ENCODE measurements at regions not wholly inside any gene's neighbourhood (a gene's known extent, or its start where the extent isn't known, plus 50 kb on each side); places are given as distances from the start of the nearest gene placed in this dataset.
"Not testable (repeated sequence)": the region's sequence is repeated elsewhere in the genome, so short reads cannot be mapped to it uniquely, and the experiment has no call there.

GRCh38 chr10:78416031-78417011, 382.7 kb downstream of the RPS24 start:
- DNase-seq (ENCODE audit: low read depth), result no peak

GRCh38 chr10:78417425-78418370, 384.0 kb downstream of the RPS24 start:
- no peak for DNase-seq (ENCODE audit: low read depth)

GRCh38 chr10:78419481-78420265, 386.0 kb downstream of the RPS24 start:
- DNase-seq (ENCODE audit: low read depth), result no peak

- DNase-seq (ENCODE audit: low read depth), result no peak
Observed at GRCh38 chr10:78420946-78421735, 387.5 kb downstream of the RPS24 start.

GRCh38 chr10:78424050-78424449, 390.4 kb downstream of the RPS24 start:
- not testable (repeated sequence) for DNase-seq (ENCODE audit: low read depth)

GRCh38 chr10:78424723-78425122, 391.1 kb downstream of the RPS24 start:
- DNase-seq (ENCODE audit: low read depth), result no peak

DNA sequence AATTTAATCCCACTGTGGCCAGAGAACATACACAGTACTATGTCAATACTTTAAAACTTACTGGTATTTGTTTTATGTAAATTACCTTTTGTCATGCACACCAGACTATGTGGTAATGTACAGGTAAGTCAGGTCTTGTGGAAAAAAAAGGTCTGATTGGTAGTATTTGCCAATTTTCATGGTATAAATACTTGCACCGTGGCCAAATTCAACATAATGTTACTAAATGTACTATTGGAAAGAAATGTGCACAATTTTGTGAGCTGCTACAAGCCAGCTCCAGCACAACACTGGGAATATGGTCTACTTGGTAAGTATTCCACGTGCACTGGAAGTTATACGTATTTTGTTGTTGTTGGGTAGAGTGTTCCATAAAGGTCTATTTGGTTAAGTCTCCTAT, 392.5 kb downstream of the RPS24 start:
- no peak for DNase-seq (ENCODE audit: low read depth)

- DNase-seq (ENCODE audit: low read depth), result no peak
Observed at GRCh38 chr10:78427497-78428031, 393.9 kb downstream of the RPS24 start.

GRCh38 chr10:78428579-78428978, 394.9 kb downstream of the RPS24 start:
- no peak for DNase-seq (ENCODE audit: low read depth)

DNA sequence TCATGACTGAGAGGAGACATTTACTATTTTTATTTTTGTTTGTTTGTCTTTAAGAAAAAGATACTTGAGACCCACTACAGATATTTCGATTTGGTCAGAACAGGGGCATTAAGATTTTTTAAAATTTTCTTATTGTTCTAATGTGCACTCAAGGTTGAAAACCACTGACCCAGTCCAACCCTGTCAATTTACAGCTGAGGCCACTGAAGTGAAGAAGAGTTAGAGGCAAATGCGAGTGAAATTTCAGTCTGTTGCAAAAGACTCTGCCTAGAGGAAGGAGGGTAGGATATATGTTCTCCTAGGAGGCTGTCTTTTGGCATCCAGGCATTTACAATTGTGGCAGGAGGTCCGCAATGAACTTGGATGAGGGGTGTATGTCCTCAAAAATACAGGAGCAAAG, 396.3 kb downstream of the RPS24 start:
- DNase-seq (ENCODE audit: low read depth), result no peak

- no peak for DNase-seq (ENCODE audit: low read depth)
Observed at GRCh38 chr10:78432583-78432982, 398.9 kb downstream of the RPS24 start.

DNA sequence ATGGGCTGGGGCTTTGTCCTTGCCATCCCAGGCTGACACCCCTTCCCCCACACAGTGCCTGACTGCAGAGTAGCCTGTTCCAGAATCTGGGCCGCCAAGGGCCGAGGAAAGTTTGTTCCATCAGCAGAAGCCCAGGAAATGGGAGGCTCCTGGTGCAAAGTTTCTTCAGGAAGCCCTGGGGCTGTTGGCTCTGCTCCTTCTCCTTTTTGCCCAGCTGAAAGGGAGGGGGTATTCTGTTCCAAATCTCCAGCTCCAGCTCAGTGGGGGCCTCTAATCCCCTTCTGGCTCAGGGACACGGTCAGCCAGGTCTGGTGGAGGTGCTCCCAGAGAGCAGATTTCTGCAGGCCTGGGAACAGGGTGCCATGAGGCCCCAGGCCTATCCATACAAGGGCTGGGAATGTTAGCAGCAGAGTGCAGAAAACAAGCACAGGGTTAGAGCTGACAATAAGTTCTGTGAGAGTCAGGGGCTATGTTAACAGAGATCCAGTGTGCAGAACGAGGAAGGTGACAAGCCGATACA, 399.5 kb downstream of the RPS24 start:
- no peak for DNase-seq (ENCODE audit: low read depth)

GRCh38 chr10:78433766-78434535, 400.3 kb downstream of the RPS24 start:
- DNase-seq (ENCODE audit: low read depth), result no peak

DNA sequence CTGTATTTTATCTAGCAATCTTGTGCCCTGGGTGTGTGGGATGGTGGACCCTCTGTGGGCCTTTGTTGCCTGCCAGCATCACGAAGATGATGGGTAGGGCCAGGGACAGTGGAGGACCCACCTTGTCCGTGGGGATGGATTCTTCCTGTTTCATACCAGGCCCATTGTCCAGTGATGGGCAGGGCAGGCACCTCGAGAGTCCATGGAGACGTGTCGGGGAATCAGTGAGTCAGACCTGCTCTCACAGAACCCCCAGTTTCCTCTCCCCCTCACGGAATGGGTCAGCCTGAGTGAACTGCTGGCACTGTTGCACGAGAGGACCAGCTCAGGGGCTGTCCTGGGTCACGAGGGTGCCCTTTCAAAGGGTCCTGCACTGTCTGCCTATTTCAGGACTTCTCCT, 401.2 kb downstream of the RPS24 start:
- no peak for DNase-seq (ENCODE audit: low read depth)

- no peak for DNase-seq (ENCODE audit: low read depth)
Observed at GRCh38 chr10:78435484-78436221, 402.0 kb downstream of the RPS24 start.

GRCh38 chr10:78436222-78436573, 402.5 kb downstream of the RPS24 start:
- DNase-seq (ENCODE audit: low read depth), result no peak

GRCh38 chr10:78436706-78437406, 403.2 kb downstream of the RPS24 start:
- DNase-seq (ENCODE audit: low read depth), result no peak

GRCh38 chr10:78437407-78437768, 403.7 kb downstream of the RPS24 start:
- no peak for DNase-seq (ENCODE audit: low read depth)

Measured in stimulated activated CD4-positive, alpha-beta T cell treated with anti-CD3 and anti-CD28 coated beads, Interleukin-2, amount 100 ng/mL, for 4 hours (primary cell).